ENCODE measurements at regions not wholly inside any gene's neighbourhood (a gene's known extent, or its start where the extent isn't known, plus 50 kb on each side); places are given as distances from the start of the nearest gene placed in this dataset.

- CTCF ChIA-PET: interaction anchor here (0.7 kb wide), 1 partner anchor 129 kb away, joined by 3 read pairs; no protein-coding TSS in a partner anchor
These were observed 306.1 kb upstream of the KLHL29 start for GRCh38 chr2:23078784-23079434.

GRCh38 chr2:23083966-23084365, 301.0 kb upstream of the KLHL29 start:
- Histone ChIP-seq H3K9me3 (ENCODE audit: control insufficient read depth, insufficient read depth, low read depth, low read length) (no peaks in the 10 kb centered on the region), H3K36me3 (ENCODE audit: control insufficient read depth in 2 of 2, insufficient read depth in 1 of 2, low read length in 2 of 2) (no peaks in the 10 kb centered on the region), H3K4me1 (ENCODE audit: control insufficient read depth, insufficient read depth, low read length) (no peaks in the 10 kb centered on the region), H3K4me3 (ENCODE audit: low read depth, low read length) (no peak overlapping the region), H3K27ac (ENCODE audit: extremely low read depth, low read depth, low read length) (no peak overlapping the region)
- TF ChIP-seq, protein P1, sequence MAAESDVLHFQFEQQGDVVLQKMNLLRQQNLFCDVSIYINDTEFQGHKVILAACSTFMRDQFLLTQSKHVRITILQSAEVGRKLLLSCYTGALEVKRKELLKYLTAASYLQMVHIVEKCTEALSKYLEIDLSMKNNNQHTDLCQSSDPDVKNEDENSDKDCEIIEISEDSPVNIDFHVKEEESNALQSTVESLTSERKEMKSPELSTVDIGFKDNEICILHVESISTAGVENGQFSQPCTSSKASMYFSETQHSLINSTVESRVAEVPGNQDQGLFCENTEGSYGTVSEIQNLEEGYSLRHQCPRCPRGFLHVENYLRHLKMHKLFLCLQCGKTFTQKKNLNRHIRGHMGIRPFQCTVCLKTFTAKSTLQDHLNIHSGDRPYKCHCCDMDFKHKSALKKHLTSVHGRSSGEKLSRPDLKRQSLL (tag by site-specific recombination; IDR thresholded peaks at IDR 0.05): no peak
- TF ChIP-seq ZNF704 (tag by site-specific recombination; IDR thresholded peaks at IDR 0.05): no peak
- no peak for TF ChIP-seq ZNF423 (tag by site-specific recombination; IDR thresholded peaks at IDR 0.05)
- TF ChIP-seq ZNF398 (tag by site-specific recombination; IDR thresholded peaks at IDR 0.05): no peak
- TF ChIP-seq ZNF155 (tag by site-specific recombination; IDR thresholded peaks at IDR 0.05): no peak
- TF ChIP-seq, protein P2, sequence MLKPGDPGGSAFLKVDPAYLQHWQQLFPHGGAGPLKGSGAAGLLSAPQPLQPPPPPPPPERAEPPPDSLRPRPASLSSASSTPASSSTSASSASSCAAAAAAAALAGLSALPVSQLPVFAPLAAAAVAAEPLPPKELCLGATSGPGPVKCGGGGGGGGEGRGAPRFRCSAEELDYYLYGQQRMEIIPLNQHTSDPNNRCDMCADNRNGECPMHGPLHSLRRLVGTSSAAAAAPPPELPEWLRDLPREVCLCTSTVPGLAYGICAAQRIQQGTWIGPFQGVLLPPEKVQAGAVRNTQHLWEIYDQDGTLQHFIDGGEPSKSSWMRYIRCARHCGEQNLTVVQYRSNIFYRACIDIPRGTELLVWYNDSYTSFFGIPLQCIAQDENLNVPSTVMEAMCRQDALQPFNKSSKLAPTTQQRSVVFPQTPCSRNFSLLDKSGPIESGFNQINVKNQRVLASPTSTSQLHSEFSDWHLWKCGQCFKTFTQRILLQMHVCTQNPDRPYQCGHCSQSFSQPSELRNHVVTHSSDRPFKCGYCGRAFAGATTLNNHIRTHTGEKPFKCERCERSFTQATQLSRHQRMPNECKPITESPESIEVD (tag by site-specific recombination; IDR thresholded peaks at IDR 0.05): no peak
- no peak for TF ChIP-seq ZNF473 (tag by site-specific recombination; IDR thresholded peaks at IDR 0.05)
- TF ChIP-seq ZNF596 (tag by site-specific recombination; IDR thresholded peaks at IDR 0.05): no peak
- no peak for TF ChIP-seq ZNF2 (tag by site-specific recombination; IDR thresholded peaks at IDR 0.05)
- TF ChIP-seq ZNF146 (tag by site-specific recombination; IDR thresholded peaks at IDR 0.05): no peak
- TF ChIP-seq ZNF660 (tag by site-specific recombination; IDR thresholded peaks at IDR 0.05): no peak
- POLR2A ChIA-PET: no interaction called here
- CTCF ChIA-PET: interaction anchor here (0.7 kb wide), 1 partner anchor 116 kb away, joined by 3 read pairs; no protein-coding TSS in a partner anchor

More at GRCh38 chr2:23078784-23079434, 306.1 kb upstream of the KLHL29 start:
- Histone ChIP-seq H3K9me3 (ENCODE audit: control insufficient read depth, insufficient read depth, low read depth, low read length) (no peaks in the 10 kb centered on the region), H3K36me3 (ENCODE audit: control insufficient read depth in 2 of 2, insufficient read depth in 1 of 2, low read length in 2 of 2) (no peaks in the 10 kb centered on the region), H3K27ac (ENCODE audit: extremely low read depth, low read depth, low read length) (no peak overlapping the region), H3K4me1 (ENCODE audit: control insufficient read depth, insufficient read depth, low read length) (no peaks in the 10 kb centered on the region), H3K4me3 (ENCODE audit: low read depth, low read length) (no peak overlapping the region)
- POLR2A ChIA-PET: no interaction called here
- no peak for TF ChIP-seq ZNF157 (tag by site-specific recombination; IDR thresholded peaks at IDR 0.05)
- TF ChIP-seq ZNF335 (tag by site-specific recombination; conservative IDR thresholded peaks at IDR 0.05): no peak
- no peak for TF ChIP-seq ZFP69B (tag by site-specific recombination; IDR thresholded peaks at IDR 0.05)
- TF ChIP-seq ZNF629 (tag by site-specific recombination; IDR thresholded peaks at IDR 0.05): no peak
- TF ChIP-seq ZNF792 (tag by site-specific recombination; IDR thresholded peaks at IDR 0.05): no peak

GRCh38 chr2:23091019-23091418, 294.0 kb upstream of the KLHL29 start:
- H3K27ac ChIP-seq (ENCODE audit: extremely low read depth, low read depth, low read length): no peak overlapping the region
- CTCF ChIA-PET: no interaction called here
- POLR2A ChIA-PET: no interaction called here
- H3K36me3 ChIP-seq (ENCODE audit: control insufficient read depth in 2 of 2, insufficient read depth in 1 of 2, low read length in 2 of 2): no peaks in the 10 kb centered on the region
- no peaks in the 10 kb centered on the region for H3K9me3 ChIP-seq (ENCODE audit: control insufficient read depth, insufficient read depth, low read depth, low read length)
- no peaks in the 10 kb centered on the region for H3K4me1 ChIP-seq (ENCODE audit: control insufficient read depth, insufficient read depth, low read length)
- no peak overlapping the region for H3K4me3 ChIP-seq (ENCODE audit: low read depth, low read length)
- no peak for TF ChIP-seq ZNF558 (tag by site-specific recombination; IDR thresholded peaks at IDR 0.05)
- no peak for TF ChIP-seq ZNF76 (tag by site-specific recombination; IDR thresholded peaks at IDR 0.05; ENCODE audit: borderline replicate concordance, low read depth)
- no peak for TF ChIP-seq ZNF792 (tag by site-specific recombination; IDR thresholded peaks at IDR 0.05)
- TF ChIP-seq, protein P3, sequence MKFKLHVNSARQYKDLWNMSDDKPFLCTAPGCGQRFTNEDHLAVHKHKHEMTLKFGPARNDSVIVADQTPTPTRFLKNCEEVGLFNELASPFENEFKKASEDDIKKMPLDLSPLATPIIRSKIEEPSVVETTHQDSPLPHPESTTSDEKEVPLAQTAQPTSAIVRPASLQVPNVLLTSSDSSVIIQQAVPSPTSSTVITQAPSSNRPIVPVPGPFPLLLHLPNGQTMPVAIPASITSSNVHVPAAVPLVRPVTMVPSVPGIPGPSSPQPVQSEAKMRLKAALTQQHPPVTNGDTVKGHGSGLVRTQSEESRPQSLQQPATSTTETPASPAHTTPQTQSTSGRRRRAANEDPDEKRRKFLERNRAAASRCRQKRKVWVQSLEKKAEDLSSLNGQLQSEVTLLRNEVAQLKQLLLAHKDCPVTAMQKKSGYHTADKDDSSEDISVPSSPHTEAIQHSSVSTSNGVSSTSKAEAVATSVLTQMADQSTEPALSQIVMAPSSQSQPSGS (tag by site-specific recombination; IDR thresholded peaks at IDR 0.05; ENCODE audit: low read depth): no peak
- peak; percentile 32; the same call in 1 of the 2 replicates for TF ChIP-seq ZNF555 (tag by site-specific recombination; conservative IDR thresholded peaks at IDR 0.05)
- TF ChIP-seq ZNF394 (tag by site-specific recombination; IDR thresholded peaks at IDR 0.05; ENCODE audit: borderline replicate concordance): peak; percentile 43; the same call in 1 of the 2 replicates

Measured in HEK293 (cell line).